T-helper 2 cell (primary cell): ENCODE measurements at regions not wholly inside any gene's neighbourhood (a gene's known extent, or its start where the extent isn't known, plus 50 kb on each side); places are given as distances from the start of the nearest gene placed in this dataset.

Source experiments
- DNase-seq, 5 experiments: peaks; one replicate each; pipeline versions ENCODE4 v3.0.0 to v3.0.0-alpha.2; 2012 to 2022

- no peak for DNase-seq
These were observed 238.6 kb upstream of the ADAMTSL1 start for GRCh38 chr9:18235181-18235908.

DNA sequence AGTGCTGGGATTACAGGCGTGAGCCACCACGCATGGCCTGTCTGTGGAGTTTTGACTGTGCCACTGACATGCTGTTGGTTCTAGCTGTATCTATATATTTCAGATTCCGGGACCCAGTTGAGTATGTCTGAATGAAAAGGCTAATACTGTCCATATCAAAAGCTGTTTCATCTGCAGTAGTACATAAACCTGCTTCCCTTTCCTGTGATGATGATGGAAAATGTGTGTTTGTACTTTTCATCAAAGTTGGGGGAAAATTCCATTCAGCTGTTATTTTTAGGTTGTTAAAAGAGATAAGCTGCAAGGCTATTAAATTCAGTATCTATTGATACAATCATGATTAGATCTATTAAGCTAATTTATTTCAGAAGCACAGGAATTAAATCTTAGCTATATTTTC lies 237.6 kb upstream of the ADAMTSL1 start:
- DNase-seq: no peak

- no peak for DNase-seq
These were observed 236.2 kb upstream of the ADAMTSL1 start for GRCh38 chr9:18237776-18238175.

- DNase-seq: no peak
These were observed 235.7 kb upstream of the ADAMTSL1 start for GRCh38 chr9:18238254-18238653.

- DNase-seq: no peak
These were observed 235.1 kb upstream of the ADAMTSL1 start for GRCh38 chr9:18238752-18239447.

DNA sequence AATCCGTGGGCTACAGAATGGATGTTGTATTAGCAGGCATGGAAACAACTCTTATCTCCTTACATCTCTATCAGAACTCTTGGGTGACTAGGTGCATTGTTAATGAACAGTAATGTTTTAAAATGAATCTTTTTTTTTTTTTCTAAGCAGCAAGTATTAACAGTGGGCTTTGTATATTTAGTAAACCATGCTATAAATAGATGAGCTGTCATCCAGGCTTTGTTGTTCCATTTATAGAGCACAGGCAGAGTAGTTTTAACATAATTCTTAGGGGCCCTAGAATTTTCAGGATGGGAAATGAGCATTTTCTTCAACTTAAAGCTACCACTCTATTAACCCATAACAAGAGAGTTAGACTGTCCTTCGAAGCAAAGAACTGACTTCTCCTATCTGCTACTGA lies 233.7 kb upstream of the ADAMTSL1 start:
- no peak for DNase-seq

DNA sequence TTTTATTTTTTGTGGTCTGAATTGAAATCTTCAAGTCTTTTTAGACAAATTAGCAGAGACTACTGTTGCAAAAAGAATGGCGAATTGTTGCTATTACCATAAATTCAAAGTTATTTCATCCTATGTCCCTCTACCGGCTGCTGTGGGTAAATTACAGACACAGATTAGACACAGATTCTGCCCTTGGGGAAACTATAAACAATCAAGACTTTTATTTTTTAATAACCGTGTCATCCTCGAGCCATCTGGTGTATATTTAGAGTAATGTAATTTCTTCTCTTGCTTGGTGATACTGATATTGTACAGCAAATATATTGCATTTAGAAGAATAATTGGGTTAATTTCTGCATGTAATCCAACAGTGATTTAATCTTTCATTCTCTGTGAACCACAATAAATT lies 228.0 kb upstream of the ADAMTSL1 start:
- DNase-seq: no peak

- no peak for DNase-seq
These were observed 223.9 kb upstream of the ADAMTSL1 start for GRCh38 chr9:18250053-18250452.

DNA sequence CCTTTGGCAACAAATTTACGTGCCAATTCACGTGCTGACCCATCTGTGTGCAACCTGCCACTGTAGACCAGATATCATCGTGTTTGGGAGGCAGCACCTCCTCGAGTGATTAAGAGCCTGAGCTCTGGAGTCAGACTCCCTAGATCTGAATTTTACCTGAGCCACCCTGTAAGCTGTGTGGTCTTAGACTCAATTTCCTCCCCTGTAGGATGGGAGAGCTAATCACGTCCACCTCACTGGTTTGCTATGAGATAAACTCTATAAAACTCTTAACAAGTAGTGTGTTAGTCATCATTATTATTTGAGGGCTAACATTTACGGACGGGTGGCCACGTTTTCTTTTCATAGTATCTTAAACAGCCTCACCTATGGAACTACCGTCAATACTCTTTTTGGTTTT lies 220.0 kb upstream of the ADAMTSL1 start:
- DNase-seq: no peak

DNA sequence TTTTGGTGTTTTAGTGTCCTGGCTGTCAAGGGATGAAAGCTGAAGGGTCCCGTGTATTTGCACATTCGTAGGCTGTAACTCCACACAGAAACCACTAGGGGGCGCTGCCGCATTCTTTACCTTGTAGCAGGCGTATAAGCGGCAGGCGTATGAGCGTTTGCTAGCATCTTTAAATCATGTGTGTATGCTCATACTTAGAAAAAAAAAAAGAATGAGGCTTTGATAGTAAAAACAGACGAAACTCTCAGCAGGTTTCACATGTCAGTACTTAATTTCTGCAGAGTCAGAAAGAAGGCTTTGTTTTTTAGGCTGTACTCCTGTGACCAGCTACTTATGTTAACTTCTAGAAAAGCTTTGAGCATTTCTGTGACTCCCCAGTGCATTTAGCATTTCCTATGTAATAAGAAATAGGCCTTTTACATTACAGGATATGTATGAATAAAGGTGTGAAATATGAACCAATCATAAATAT lies 218.8 kb upstream of the ADAMTSL1 start:
- DNase-seq: peak; percentile 33 to 67 (median 38)

DNA sequence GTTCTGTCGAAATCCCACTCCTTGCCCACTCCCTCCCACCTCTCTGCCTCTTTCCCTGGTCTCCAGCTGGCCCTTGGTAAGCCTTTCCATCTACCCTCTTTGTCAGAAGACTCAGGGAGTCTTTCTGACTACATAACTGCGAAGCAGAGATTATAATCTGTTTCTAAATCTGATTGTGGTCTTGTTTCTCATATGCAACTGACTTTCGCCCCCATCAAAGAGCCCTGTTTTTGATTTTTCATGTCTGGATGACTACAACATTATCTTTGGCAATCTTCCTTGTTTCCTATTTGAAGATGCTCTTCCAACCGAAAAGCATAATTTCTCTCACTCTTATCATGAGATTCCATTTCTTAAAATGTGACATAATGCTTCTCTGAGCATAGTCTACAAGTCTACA lies 218.2 kb upstream of the ADAMTSL1 start:
- DNase-seq: peak in 1 of 5 experiments; percentile 15

DNA sequence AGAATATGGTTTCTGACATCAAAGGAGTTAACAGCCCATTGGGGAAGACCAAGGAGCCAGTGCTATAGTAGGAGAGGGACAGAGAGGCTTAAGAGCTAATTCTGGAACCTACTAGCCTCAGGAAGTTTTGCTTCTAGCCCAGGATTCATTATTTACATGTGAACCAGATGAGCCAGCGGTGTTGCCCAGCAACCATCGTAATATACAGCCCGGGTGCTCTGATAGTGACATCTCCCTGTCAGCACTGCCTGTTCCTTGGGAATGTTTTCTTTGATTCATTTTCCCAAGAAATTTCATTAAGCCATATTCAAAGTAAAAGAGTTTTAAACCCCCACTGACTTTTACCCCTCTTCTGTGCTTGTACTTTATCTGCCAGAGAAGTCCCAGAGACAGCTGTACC lies 217.4 kb upstream of the ADAMTSL1 start:
- no peak for DNase-seq

DNA sequence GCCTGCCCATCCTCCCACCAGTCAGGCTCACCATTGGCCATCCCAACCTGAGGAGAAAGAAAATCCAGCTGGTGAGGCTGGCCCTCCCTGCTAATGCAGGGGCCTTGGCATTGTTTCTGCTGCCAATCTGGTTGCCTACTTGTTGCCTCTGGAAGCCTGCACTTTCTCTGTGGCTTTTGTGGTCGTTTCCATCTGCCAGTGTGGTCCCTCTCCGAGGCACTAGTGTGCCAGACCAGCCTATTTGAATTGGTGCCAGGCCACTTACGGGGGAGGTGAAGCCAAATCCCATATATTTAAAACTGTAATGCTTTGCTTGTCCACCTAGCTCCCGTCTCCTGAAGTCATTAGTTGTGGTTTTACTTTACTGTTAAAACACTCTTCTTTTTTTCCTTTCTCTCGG lies 213.4 kb upstream of the ADAMTSL1 start:
- no peak for DNase-seq

DNA sequence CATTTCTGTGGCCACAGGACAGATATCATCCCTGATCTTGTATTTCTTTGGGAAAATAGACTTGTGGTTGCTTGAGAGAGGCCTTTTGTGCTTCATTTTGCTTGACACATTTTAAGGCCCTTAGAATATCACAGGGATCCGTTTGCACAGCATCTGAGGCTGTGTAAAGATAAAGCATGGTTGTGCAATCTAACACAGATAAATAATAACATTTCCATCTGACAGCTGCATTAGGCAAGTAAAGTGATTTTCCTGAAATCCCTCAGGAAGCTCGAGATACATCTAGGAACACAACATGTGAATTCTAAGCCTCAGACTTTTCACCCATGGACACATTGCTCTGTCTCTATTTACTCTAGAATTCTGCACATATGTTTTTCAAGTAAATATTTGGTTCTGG lies 212.8 kb upstream of the ADAMTSL1 start:
- DNase-seq: no peak

GRCh38 chr9:18263377-18263776 lies 210.6 kb upstream of the ADAMTSL1 start:
- DNase-seq: no peak

- DNase-seq: no peak
These were observed 205.6 kb upstream of the ADAMTSL1 start for GRCh38 chr9:18268381-18268780.

GRCh38 chr9:18269561-18269960 lies 204.4 kb upstream of the ADAMTSL1 start:
- no peak for DNase-seq

DNA sequence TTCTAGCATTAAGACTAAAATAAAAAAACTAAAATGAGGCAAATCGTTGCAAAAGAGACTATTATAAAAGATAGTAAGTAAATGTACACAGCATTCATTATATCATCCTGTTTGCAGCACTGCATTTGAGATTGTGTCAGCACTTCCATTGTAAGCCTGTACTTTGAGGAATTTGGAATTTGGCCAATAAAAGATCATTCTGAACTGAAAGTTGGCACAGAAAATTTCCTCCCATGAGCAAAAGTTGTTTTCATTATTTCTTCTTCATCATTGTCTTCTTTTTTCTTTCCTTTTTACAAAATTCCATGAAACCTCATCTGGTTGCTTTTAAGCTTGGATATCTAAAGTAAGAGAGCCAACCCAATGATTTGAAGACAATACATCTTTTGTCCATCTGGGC lies 199.3 kb upstream of the ADAMTSL1 start:
- no peak for DNase-seq

DNA sequence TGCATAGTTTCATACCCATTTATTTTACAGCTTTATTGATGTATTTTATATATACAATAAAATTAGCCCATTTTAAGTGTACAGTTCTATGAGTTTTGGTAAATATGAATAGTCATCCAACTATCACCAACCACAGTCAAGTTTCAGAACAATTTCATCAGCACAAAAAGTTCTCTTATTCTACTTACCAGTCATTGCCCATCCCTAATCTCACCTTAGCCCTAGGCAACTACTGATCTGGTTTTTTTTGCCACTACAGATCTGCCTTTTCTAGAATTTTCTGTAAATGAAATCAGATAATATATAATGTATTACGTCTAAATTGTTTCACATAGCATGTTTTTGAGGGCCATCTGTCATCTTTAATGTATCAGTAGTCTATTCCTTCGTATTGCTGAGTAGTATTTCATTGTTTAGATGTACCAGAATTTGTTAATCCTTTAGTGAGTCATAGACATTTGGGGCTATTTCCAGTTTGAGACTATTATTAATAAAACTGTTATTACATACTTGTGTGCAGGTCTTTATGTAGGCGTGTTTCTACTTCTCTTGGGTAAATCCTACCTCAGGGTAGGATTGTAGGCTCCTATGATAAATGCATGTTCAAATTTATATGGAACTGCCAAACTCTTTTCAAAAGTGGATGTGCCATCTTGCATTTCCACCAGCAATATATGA lies 198.5 kb upstream of the ADAMTSL1 start:
- no peak for DNase-seq

DNA sequence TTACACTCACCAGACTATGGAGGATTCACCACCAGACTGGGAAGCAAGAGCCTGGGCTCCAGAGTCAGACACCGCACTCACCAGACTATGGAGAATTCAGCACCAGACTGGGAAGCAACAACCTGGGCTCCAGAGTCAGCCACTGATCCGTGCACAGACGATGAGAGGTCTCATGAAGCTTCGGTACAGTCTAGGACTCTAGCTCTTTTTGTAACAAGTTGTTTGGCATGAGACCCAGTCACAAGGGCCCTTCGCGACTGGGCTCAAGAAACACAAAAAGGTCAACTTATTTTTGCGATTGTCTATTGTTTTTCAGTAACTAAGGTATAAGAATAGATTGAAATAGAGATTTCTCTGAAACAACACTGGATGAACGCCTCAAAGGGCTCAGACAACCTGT lies 192.7 kb upstream of the ADAMTSL1 start:
- no peak for DNase-seq

DNA sequence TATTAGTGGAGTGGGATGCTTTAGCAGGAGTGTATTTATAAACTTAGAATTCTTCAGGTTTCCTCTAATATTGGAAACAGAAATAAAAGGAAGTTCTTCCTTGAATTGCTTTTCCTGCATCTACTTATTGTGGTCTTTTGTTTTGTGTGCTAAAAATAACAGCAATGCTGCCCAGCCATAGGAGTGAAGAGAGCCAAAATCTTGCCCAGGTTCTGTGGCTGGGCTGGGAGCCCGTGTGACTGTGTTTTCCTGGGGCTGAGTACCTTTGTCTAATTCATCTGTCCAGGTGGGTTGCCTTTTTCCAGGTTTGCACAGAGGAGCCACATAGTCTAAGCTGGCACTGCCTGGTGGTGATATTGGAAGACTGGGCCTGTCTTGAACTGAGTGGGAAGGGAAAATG lies 179.7 kb upstream of the ADAMTSL1 start:
- no peak for DNase-seq

GRCh38 chr9:18296702-18297055 lies 177.3 kb upstream of the ADAMTSL1 start:
- DNase-seq: no peak

DNA sequence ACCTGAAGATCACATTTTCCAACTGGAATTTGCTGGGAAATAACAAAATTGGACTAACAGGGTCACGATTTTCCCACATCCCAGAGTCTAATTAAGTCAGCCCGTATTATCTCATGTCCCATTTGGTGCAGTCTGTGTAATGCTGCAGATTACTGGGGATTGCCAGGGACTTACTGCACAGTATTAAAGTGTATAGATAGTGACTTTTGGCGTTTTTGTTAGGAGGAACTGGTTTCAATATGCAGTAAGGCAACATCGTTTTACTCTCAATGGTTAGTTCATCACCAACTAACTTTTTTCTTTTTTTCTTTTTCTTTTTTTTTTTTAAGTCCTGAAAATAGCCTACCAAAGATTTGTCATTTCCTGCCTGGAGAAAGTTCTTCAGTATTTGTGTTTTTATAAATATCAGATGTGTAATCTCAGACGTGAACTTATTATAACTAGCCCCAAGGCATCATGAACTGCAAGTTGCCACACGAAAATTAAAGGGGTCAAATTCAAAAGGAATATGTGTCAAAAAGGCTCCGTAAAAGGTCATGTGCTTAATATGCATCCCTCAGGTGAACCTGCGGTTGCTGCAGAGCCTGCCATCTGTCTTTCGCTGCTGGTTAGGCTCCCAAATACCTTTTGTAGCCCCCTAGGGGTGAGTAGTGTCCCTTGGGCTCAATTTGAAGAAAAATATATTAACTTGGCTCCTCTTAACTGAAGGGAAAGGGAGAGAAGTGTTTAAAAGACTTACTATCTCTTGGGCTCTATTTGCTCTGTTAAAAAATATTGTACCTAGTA lies 176.7 kb upstream of the ADAMTSL1 start:
- no peak for DNase-seq
